GM18517 (cell line): ENCODE measurements at regions not wholly inside any gene's neighbourhood (a gene's known extent, or its start where the extent isn't known, plus 50 kb on each side); places are given as distances from the start of the nearest gene placed in this dataset.

Source experiments
- ATAC-seq: cut with Tn5 transposase; IDR thresholded peaks from one replicate; pipeline ENCODE4 v1.9.1; 2021; ENCODE audit warnings: mild to moderate bottlenecking, moderate library complexity; ENCODE audit not compliant: unreplicated experiment

DNA sequence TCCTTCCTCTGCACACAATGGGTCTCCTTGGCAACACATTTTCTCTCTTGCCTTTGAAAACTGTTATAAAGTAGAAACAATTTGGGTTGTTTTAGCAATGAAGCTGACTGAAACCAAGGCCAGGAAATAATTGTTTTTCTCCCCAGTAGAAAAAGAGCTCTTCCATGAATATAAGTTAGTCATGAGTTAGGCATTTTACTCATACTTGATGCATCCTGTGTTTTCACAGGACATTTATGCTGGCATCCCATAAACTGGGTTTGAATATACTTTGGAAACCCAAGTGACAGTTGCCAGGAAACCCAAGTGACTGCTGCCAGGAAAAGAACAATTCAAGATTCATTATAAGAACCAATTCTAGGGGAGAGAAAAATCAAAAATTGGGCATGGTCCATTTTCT lies 128.6 kb upstream of the NPY2R start:
- ATAC-seq, result no peak

DNA sequence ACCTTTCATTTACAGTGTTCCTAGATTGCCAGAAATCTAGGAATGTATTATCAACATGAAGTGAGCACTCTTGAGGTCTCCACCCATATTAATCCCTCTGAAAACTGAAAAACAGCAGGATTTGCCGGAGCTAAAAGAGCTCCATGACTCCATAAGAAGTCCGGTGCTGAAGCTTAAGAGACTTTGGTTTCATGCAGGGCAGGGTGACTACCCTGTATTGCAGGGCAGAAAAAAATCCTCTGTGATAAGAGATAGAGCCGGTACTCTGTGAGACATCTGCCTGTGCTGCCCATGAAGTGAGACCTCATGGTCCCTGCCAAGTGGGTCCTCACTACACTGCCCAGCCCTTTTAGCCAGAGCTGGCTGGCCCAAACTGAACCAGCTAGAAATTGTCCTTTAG lies 127.2 kb upstream of the NPY2R start:
- ATAC-seq, result no peak

DNA sequence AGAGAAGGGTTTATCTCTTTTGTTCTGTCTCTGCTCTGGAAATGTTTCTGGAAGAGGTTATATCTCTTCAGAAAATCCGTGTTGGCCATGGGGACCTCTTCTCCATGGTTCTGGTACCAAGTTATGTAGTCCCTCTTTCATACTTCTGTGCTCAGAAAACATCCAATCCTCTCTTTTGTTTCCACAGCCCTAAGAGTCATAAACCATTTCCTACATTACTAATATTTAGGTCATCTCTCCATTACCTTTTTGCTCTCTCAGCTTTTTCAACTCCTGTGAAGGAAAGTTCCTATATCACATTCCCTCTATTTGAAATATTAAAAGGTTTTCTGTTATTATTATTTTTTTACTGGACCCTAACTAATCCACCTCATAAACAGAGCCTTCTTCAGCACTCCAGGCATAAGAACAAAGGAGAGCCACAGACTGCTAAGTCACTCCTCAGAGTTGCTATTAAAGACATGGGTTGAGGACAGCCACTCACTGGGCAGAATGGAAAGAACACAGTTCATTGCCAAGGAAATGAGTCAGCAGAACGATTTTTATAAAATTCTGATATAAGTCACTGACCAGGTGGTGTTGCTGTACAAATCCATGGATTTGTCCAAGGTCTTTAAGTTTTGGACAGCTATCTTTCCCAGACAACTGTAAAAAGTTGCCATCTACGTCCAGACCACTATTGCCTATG lies 122.4 kb upstream of the NPY2R start:
- ATAC-seq, result no peak

DNA sequence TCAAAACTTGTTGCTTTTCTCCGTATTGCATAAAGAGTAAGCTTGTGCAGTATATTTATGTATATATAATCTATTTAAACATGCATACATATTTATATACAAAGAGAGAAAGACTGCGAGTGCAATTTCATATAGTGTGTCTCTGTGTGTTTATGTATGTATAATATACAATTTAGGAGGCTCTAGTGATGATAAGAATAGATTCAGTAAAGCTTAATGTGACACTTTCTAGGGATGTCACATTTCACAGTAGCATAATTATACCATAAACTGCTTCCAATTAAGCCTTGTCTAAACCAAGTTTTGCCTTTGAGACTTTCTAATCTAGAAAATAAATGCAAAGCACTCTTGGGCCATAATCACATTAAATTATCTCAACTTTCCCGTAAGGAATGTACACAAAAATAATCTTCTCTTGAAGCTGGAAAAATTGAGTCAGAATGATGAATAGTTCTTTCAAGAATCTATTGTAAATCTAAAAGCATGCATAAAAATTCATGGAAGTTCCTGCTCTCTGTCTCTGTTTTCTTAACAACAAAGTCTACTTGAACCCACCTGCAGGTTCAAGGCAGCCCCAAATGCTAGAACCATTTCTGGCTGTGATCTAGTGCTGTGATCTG lies 114.1 kb upstream of the NPY2R start:
- no peak for ATAC-seq

DNA sequence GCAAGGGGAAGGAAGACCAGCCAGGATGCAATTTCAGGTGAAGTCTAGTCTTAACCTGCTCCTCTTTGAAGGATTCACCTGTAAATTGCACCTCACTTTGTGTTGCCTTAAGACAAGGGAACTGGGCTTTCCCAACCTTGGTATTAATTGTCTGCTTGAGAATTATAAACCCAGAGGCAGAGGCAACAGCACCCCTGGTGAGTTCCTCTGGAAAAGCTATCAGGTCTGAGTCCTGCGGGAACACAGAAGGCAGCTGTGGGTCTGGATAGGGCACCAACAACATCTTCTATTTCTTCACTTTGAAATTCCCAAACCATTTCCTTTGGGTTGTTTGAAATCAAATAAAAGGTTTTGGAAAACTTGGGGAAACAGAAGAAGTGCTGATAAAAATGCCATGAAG lies 109.2 kb upstream of the NPY2R start:
- no peak for ATAC-seq

DNA sequence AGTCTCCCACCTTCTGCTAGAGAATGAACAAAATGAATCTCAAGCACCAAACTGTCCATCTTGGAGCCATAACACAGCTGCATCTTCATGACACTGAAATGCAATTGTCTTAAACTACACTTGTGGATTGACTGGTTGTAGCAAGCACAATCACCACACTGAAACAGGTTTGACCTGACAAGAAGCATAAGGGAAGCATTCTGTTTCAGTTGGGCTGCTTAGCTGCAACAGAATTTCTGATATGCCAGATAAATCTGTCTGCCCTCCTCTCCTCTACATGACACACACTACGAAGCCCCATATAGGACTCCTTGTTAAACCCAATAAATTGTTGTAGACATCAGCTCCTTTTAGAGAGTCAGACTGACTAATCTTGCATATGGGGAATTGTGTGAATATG lies 101.8 kb upstream of the NPY2R start:
- ATAC-seq, result no peak

DNA sequence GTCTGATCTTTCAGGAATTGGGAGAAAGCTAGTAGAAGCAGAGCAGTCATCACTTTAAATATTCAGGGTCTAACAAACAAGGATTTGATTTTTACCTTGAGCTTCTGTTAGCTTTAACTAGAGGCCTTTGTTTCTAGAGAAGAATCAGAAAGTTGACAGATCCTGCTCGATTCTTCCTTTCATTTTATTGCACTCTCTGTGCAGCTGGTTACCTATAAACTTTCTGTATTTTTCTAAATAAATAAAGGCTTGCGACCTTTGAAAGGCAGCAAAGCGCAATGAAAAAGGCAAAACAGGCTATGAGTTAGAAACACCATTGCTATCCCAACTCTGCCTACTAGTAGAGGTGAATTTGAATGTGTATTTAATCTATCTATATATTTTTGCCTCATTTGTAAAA lies 101.4 kb upstream of the NPY2R start:
- no peak for ATAC-seq

DNA sequence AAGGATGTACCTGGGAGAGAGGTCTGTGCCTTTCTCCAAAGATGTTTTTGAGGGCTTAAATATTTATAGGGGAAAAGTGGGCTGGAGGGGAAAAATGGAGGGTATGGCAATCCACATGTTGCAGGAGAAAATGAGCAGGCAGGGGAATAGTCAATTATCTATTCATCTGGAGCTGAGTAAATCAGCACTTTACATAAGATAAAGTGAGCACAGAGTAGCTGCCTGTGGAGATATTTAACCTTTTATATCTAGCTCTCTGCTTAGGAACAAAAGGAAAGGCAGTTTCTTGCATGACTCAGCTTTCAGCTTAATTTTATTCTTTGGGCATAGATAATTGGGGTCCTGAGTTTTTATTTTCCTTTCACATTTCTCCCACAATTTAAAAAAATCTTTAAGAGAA lies 93.6 kb upstream of the NPY2R start:
- ATAC-seq, result no peak

DNA sequence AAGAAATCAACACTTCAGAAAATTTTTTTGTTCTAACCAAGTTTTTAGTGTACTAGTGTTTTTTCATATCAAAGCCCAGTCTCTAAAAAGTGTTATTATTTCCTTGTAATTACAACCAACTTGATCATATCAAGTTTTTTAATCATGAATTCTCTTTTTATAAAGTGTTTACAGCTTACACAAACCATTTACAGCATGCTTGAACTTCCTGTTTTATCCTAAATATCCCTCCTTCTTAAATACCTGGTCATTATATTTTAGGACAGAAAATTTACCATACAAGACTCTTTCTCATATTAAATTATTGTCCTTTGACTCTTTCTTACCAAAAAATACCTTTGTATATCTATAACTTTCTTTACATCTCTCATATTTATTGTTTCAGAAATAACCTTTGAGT lies 89.4 kb upstream of the NPY2R start:
- no peak for ATAC-seq

DNA sequence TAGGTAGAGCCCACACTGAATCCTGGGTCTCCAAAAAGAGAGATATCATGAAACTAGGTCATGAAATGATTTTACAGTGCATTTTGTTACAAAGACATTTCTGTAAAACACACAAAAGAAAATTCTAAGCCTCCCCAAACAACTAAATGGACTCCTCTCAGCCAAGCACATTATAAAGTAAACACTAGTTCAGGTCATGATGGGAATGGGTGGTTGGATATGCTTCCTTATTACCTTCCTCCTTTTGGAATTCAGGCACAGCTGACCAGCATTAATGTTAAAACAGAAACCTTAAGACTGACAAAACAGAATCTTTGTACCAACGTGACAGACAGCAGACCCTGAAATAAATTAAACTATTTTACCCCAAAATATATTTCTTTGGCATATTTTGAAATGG lies 87.9 kb upstream of the NPY2R start:
- no peak for ATAC-seq

DNA sequence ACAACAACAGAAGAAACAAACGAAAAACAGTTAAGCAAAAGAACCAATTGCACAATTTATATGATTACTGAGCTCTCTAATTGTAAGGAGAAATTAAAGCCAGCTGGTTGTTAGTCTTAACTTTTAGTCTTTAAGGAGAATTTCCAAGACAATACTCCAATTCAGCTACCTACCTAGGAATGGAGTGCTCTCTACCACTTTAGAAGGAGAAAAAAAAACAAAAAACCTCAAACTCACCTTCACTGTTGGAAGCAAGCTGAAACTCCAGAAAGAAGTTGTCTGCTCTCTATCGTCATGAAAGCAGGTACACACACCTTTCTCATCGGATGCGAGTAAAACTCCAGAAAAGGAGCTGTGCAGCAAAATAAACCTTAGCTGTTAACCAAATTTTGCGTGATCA lies 86.1 kb upstream of the NPY2R start:
- ATAC-seq, result no peak

DNA sequence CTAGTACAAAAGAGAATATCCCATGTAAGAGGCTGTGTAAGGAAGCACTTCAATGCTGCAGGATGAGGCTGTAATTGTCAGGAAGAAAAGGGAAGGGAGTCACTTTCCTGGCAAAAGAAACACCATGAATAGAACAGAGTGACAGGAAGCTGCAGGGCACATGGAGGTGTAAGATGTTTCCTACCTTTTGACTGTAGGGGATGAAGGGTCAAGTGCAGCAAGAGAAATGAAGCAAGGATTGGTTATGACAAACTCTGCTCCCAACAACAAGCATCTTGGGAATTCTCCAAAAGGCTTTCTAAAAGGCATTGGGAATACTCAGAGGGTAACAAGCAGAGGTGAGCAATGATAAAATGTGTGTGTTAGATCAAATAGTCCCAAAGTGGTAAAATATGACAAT lies 74.3 kb upstream of the NPY2R start:
- no peak for ATAC-seq

DNA sequence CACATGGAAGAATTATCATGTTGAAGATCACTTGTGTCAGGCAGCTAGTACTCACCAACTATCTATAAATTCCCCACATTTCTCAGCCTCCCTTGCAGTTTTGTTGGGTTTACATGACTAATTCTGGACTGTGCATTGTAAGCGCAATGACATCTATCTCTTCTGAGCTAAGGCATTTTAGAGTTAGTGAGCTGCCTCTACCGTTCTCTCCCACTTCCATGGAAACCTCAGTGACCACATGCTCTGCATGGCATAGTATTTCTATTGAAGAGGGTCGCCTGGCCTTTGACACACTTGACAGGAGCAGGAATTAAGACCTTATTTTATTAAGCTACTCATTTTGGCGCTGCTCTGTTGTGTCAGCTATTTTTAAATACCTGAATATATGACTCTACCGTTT lies 67.5 kb upstream of the NPY2R start:
- ATAC-seq, result no peak

DNA sequence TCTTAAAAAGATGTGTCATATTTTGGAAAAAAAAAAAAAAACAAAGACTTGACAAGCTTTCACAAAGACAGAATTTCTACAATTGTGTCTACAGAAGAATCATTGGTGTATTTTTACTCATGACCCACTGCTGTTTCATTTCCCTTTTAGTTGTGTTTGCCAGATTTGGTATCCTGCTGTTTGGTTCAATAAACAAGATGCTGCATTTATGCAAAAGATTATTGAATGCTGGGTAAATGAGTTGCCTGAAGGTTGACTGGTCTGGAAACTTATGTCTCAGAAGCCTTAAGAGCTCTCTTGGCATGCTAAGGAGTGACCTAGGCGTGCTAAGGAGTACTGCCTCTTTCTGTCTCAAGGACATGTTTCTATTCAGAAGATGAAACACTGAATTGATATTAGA lies 64.9 kb upstream of the NPY2R start:
- ATAC-seq, result peak; percentile 53
